Neuron (in vitro differentiated cells): ENCODE measurements at regions not wholly inside any gene's neighbourhood (a gene's known extent, or its start where the extent isn't known, plus 50 kb on each side); places are given as distances from the start of the nearest gene placed in this dataset.

ENCODE experiments used
- H2AFZ ChIP-seq: one replicate; pipeline ENCODE4 v1.6.1; 2013; ENCODE audit warnings: low read depth, mild to moderate bottlenecking, inconsistent platforms, low read length, moderate library complexity
- H3K27me3 ChIP-seq: one replicate; pipeline ENCODE4 v1.6.1; 2013; ENCODE audit warnings: low read length; ENCODE audit not compliant: insufficient read depth
- H3K36me3 ChIP-seq: one replicate; pipeline ENCODE4 v1.6.1; 2013; ENCODE audit warnings: low read length; ENCODE audit not compliant: insufficient read depth
- H3K4me1 ChIP-seq: one replicate; pipeline ENCODE4 v1.6.1; 2013; ENCODE audit warnings: low read length; ENCODE audit not compliant: insufficient read depth
- H3K4me3 ChIP-seq: 2 replicates; pipeline ENCODE4 v1.5.1; 2013; ENCODE audit warnings: mild to moderate bottlenecking, low read length, moderate library complexity
- H3K9me3 ChIP-seq: one replicate; pipeline ENCODE4 v1.6.1; 2013; ENCODE audit warnings: low read length

DNA sequence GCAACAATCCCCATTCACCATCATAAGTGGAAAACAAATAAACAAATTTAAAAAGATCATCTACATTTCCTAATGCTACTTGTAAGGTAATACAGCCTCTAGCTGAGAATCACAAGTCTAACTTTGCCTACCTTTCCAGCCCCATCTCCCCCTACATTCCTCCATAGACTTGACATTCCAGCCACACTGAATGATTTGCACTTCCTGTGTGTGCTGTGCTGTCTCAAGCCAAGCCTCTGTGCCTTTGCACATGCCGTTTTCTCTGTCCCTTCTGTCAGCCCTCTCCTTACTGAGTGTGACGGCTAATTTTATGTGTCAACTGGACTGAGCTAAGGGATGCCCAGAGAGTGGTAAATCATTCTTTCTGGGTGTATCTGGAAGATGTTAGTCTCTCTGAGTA is 82.4 kb upstream of the MBIP start:
- H2AFZ ChIP-seq = no peak overlapping the region
- no peak overlapping the region for H3K4me3 ChIP-seq
- no peaks in the 10 kb centered on the region for H3K9me3 ChIP-seq
- no peaks in the 10 kb centered on the region for H3K4me1 ChIP-seq
- H3K27me3 ChIP-seq = peaks cover 51% of the 10 kb centered on the region
- H3K36me3 ChIP-seq = no peaks in the 10 kb centered on the region

DNA sequence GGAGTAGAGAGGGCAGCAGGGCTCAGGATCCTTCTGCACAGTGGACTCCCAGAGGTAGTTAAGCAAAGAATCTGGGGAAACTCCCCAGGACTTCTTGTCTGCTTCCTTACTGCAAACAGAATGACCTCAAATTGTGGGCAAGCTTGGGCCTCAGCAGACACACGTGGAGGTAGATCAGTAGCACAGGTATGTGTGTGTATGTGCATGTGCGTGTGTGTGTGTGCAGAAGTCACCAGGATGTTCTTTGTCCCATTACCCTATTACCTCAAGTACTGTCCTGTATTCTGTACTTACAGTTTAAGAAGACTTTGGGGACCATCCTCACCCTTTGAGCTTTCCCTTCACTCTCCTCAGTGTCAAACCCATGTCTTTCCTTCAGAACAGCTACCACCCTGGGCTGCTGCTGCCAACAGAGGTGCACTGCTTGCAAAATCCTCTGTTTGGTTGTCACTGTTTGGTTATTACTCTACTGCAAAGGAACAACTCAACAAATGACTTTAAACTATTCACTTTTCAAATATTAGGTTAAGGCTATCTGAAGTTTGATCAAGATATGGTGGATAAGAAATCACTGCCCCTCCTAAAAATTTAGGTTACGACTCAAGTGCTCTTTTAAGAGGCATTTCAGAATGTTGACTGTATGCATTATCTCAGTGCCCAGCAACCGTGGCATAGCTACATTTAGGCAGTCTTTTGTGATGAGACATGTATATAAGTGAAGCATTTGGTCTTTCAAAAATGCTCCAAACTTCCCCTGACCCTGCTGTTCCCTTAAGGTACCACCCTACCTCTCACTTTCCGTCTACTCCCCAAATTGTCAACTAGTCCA is 78.2 kb upstream of the MBIP start:
- Histone ChIP-seq H3K9me3 (peaks cover 4% of the 10 kb centered on the region), H3K4me1 (peaks cover 9% of the 10 kb centered on the region), H3K27me3 (peaks cover 49% of the 10 kb centered on the region), H3K36me3 (no peaks in the 10 kb centered on the region), H2AFZ (no peak overlapping the region), H3K4me3 (no peak overlapping the region)

DNA sequence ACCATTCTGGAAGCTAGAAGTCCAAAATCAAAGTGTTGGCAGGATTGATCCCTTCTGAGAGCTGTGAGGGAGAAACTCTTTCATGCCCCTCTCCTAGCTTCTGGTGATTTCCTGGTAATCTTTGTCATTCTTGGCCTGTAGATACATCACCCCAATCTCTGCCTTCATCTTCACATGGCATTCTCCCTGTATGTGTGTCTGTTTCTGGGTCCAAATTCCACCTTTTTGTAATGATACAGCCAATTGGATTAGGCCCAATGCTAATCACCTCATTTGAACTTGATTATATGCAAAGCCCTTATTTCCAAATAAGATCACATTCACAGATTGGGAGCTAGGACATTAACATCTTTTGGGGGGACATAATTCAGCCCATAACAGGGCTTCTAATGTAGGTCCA is 76.9 kb upstream of the MBIP start:
- Histone ChIP-seq H3K4me1 (peaks cover 9% of the 10 kb centered on the region), H3K9me3 (peaks cover 4% of the 10 kb centered on the region), H3K36me3 (no peaks in the 10 kb centered on the region), H3K27me3 (peaks cover 42% of the 10 kb centered on the region), H2AFZ (no peak overlapping the region), H3K4me3 (no peak overlapping the region)

DNA sequence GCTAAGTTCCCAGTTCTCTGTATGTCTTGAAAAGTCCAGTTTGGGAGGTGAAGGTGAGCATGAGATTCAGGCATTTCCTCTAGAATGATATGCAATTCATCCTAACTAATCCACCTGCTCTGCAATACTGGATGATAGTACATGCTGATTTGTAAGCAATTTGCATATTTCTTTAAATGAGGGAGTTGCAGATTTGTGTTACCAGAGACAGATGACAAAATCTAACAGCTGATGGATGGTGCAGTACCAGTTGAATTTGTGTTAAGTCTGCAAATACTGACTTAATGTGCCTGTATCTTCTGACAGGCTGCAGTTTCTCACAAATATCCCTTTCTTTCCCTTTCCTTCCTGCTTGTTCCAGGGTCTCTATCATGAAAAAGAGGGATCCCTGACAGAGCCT is 76.4 kb upstream of the MBIP start:
- H3K4me1 ChIP-seq = peaks cover 9% of the 10 kb centered on the region
- H3K27me3 ChIP-seq = peaks cover 44% of the 10 kb centered on the region
- H3K4me3 ChIP-seq = no peak overlapping the region
- H3K9me3 ChIP-seq = peaks cover 4% of the 10 kb centered on the region
- no peak overlapping the region for H2AFZ ChIP-seq
- H3K36me3 ChIP-seq = no peaks in the 10 kb centered on the region

DNA sequence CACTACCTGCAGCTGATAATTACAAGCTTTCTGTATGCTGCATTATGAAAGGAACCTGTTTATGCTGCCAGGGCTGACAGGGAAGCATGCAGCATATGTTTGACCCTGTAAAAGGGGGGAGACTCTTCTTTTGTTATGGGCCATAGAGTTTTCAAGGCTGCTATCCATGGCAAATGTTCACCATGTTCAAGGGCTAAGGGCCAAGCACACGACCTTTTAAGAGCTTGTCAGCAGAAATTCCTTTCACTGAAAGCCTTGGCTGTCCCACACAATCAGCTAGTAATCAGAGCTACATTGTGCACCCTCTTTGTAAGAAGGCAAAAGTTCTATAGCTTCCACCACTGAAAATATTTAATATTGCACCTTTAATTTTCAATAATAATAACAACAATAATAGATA is 74.2 kb upstream of the MBIP start:
- Histone ChIP-seq H3K27me3 (peaks cover 42% of the 10 kb centered on the region), H3K4me3 (no peak overlapping the region), H3K36me3 (no peaks in the 10 kb centered on the region), H2AFZ (no peak overlapping the region), H3K4me1 (peaks cover 9% of the 10 kb centered on the region), H3K9me3 (peaks cover 4% of the 10 kb centered on the region)

DNA sequence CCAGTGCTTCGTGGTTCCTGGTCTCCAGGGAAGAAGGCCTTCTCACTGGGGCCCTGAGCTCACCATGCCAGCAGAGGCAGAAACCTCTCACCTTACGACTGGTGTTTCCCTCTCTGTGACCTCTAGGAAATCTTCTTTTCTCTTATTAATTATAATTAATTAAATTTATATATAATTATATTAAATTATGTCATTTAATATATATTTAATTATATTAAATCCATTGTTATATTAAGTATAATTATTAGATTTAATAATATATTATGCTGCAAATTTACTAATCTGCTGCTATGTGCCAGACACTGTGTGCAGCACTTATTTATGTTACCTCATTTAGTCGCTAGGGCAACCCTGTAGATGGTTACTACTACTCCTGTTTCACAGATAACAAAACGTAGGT is 70.3 kb upstream of the MBIP start:
- Histone ChIP-seq H3K9me3 (no peaks in the 10 kb centered on the region), H3K36me3 (no peaks in the 10 kb centered on the region), H3K4me1 (peaks cover 9% of the 10 kb centered on the region), H3K27me3 (peaks cover 23% of the 10 kb centered on the region), H2AFZ (no peak overlapping the region), H3K4me3 (no peak overlapping the region)

DNA sequence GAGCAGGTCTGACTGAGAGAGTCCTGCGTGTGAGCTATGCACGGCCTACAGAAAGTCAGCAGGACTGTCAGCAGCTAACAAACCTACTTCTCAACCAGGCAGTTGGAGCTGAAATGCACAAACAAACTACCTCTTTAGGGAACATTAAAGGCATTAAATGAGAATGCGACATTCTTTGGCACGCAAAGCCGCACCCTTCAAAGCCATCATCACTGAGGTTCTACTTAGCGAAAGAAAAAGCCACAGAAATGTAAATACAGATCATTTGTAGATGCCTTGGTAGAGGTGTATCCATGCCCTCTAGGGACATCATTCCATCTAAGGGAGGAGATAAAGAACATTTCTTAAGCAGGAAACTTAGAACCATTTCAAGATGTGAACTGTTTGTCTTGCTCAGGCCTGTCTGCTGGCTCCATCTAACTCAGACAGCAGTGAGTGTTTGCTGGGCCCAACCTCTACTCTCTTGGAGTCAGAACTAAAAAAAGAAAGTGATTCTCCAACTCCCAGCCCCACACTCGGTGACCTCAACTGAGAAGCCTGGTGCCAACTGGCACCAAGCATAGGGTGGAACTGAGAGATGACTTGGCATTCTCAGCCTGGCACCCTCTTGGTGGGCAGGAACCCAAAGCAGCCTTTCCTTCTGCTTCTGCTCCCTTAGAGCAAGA is 63.5 kb upstream of the MBIP start:
- Histone ChIP-seq H3K4me1 (peaks cover 5% of the 10 kb centered on the region), H3K27me3 (peaks cover 22% of the 10 kb centered on the region), H2AFZ (no peak overlapping the region), H3K4me3 (no peak overlapping the region), H3K9me3 (no peaks in the 10 kb centered on the region), H3K36me3 (no peaks in the 10 kb centered on the region)

DNA sequence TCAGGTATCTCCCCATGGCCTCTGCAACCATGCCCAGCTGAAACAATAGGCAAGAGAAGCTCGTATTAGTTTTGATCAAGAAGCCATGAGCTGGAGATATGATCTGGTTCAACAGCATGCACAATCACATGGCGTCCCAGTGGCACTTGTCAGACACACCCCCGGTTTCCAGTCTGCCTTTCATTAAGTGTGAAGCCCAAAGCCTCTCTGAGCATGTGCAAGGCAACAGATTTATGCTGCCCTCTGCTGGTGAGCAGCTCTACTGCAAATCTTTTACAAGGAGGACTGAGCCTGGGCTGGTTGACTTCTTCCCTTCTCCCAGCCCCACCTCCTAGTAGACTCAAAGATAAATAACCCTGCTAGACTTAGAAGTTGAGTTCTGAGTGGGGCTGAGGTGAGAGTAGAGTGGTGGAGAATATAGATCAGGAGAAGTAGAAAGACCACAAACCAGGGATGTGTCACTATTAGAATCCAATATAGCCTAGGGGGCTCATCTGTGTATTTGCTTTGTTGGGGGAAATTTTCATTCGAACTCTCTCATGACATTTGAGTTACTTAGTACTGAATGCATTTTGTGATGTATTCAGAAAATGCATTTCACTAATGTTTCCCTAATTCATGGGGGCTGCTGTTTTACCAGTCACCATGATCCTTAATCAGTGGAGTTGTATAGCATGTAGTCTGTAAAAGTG is 53.7 kb upstream of the MBIP start:
- Histone ChIP-seq H3K4me3 (no peak overlapping the region), H3K36me3 (no peaks in the 10 kb centered on the region), H2AFZ (no peak overlapping the region), H3K9me3 (no peaks in the 10 kb centered on the region), H3K27me3 (peaks cover 12% of the 10 kb centered on the region), H3K4me1 (no peaks in the 10 kb centered on the region)
